ENCODE measurements at regions not wholly inside any gene's neighbourhood (a gene's known extent, or its start where the extent isn't known, plus 50 kb on each side); places are given as distances from the start of the nearest gene placed in this dataset.

DNA sequence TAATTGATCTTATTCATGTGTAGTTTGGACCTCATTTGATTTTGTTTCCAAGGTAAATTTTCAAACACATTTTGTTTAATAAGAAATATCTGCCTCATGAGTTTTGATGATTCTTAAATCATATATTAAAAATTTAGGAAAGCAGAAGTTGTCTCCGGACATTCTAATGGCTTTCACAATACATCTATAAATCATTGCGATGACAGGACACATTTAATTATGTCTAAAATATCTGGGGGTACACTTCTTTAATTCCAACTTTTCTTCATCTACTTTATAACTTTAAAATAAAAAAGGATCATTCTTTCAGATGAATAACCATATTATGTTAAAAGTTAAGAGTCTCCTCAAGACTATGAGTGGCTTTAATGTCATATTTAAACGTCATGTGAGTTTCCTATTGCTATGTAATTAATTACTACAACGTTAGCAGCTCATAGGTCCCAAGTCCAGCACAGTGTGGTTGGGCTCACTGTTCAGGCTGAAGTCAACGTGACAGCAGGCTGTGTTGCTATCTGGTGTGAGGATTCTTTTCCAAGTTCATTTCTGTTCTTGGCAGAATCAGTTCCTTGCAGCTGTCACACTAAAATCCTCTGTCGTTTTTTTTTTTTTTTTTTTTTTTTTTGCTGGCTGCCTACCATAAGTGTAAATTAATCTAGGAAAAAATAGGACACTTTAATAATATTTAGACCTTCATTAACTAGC, 893.5 kb downstream of the LTN1 start:
- TF ChIP-seq YY1 (IDR thresholded peaks at IDR 0.05; ENCODE audit: low read depth) = no peak
- no peak for TF ChIP-seq TAF1 (IDR thresholded peaks at IDR 0.05; ENCODE audit: low read depth)
- TF ChIP-seq, protein P1, sequence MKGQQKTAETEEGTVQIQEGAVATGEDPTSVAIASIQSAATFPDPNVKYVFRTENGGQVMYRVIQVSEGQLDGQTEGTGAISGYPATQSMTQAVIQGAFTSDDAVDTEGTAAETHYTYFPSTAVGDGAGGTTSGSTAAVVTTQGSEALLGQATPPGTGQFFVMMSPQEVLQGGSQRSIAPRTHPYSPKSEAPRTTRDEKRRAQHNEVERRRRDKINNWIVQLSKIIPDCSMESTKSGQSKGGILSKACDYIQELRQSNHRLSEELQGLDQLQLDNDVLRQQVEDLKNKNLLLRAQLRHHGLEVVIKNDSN (IDR thresholded peaks at IDR 0.05) = no peak
- TF ChIP-seq, protein P2, sequence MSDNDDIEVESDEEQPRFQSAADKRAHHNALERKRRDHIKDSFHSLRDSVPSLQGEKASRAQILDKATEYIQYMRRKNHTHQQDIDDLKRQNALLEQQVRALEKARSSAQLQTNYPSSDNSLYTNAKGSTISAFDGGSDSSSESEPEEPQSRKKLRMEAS (IDR thresholded peaks at IDR 0.05) = no peak
- no peak for TF ChIP-seq EGR1 (IDR thresholded peaks at IDR 0.05)
- TF ChIP-seq EP300 (IDR thresholded peaks at IDR 0.05; ENCODE audit: borderline replicate concordance) = no peak
- no peak for TF ChIP-seq TEAD4 (IDR thresholded peaks at IDR 0.05)
- TF ChIP-seq RAD21 (IDR thresholded peaks at IDR 0.05; ENCODE audit: low read depth) = no peak
- TF ChIP-seq ZBTB7A (IDR thresholded peaks at IDR 0.05; ENCODE audit: low read depth) = no peak
- TF ChIP-seq FOXM1 (IDR thresholded peaks at IDR 0.05; ENCODE audit: borderline replicate concordance, low read depth) = no peak
- TF ChIP-seq CREB1 (IDR thresholded peaks at IDR 0.05; ENCODE audit: low read depth) = no peak
- no peak for TF ChIP-seq CEBPB (IDR thresholded peaks at IDR 0.05)
- TF ChIP-seq, protein P3, sequence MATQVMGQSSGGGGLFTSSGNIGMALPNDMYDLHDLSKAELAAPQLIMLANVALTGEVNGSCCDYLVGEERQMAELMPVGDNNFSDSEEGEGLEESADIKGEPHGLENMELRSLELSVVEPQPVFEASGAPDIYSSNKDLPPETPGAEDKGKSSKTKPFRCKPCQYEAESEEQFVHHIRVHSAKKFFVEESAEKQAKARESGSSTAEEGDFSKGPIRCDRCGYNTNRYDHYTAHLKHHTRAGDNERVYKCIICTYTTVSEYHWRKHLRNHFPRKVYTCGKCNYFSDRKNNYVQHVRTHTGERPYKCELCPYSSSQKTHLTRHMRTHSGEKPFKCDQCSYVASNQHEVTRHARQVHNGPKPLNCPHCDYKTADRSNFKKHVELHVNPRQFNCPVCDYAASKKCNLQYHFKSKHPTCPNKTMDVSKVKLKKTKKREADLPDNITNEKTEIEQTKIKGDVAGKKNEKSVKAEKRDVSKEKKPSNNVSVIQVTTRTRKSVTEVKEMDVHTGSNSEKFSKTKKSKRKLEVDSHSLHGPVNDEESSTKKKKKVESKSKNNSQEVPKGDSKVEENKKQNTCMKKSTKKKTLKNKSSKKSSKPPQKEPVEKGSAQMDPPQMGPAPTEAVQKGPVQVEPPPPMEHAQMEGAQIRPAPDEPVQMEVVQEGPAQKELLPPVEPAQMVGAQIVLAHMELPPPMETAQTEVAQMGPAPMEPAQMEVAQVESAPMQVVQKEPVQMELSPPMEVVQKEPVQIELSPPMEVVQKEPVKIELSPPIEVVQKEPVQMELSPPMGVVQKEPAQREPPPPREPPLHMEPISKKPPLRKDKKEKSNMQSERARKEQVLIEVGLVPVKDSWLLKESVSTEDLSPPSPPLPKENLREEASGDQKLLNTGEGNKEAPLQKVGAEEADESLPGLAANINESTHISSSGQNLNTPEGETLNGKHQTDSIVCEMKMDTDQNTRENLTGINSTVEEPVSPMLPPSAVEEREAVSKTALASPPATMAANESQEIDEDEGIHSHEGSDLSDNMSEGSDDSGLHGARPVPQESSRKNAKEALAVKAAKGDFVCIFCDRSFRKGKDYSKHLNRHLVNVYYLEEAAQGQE (IDR thresholded peaks at IDR 0.05; ENCODE audit: low read depth) = no peak

Data from Ishikawa (cell line).